GM10266 (cell line): ENCODE measurements at regions not wholly inside any gene's neighbourhood (a gene's known extent, or its start where the extent isn't known, plus 50 kb on each side); places are given as distances from the start of the nearest gene placed in this dataset.

Experiments
- DNase-seq: peaks from one replicate; pipeline ENCODE4 v3.0.0; 2012; ENCODE audit errors: extremely low spot score
- TF ChIP-seq, protein P1 (sequence below): IDR thresholded peaks from 2 replicates; pipeline ENCODE4 v1.5.1; 2012; ENCODE audit warnings: mild to moderate bottlenecking, low read depth; ENCODE audit not compliant: control insufficient read depth, insufficient read depth; ENCODE audit errors: missing control alignments

GRCh38 chr2:16323551-16324543 lies 341.8 kb downstream of the CYRIA start:
- no peak for DNase-seq
- TF ChIP-seq, protein P1, sequence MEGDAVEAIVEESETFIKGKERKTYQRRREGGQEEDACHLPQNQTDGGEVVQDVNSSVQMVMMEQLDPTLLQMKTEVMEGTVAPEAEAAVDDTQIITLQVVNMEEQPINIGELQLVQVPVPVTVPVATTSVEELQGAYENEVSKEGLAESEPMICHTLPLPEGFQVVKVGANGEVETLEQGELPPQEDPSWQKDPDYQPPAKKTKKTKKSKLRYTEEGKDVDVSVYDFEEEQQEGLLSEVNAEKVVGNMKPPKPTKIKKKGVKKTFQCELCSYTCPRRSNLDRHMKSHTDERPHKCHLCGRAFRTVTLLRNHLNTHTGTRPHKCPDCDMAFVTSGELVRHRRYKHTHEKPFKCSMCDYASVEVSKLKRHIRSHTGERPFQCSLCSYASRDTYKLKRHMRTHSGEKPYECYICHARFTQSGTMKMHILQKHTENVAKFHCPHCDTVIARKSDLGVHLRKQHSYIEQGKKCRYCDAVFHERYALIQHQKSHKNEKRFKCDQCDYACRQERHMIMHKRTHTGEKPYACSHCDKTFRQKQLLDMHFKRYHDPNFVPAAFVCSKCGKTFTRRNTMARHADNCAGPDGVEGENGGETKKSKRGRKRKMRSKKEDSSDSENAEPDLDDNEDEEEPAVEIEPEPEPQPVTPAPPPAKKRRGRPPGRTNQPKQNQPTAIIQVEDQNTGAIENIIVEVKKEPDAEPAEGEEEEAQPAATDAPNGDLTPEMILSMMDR, result no peak

DNA sequence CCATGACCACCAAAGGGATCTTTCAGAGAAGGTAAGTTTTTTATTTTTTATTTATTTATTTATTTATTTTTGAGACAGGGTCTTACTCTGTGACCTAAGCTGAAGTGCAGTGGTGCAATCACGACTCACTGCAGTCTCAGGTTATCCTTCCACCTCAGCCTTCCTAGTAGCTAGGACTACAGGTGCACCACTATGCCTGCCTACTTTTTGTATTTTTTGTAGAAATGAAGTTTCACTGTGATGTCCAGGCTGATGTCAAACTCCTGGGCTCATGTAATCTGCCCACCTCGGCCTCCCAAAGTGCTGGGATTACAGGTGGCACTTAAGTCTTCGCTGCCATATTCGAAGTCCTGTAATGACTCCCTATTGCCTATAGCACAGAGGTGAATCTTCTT lies 342.5 kb downstream of the CYRIA start:
- DNase-seq, result no peak
- TF ChIP-seq, protein P1, result no peak

DNA sequence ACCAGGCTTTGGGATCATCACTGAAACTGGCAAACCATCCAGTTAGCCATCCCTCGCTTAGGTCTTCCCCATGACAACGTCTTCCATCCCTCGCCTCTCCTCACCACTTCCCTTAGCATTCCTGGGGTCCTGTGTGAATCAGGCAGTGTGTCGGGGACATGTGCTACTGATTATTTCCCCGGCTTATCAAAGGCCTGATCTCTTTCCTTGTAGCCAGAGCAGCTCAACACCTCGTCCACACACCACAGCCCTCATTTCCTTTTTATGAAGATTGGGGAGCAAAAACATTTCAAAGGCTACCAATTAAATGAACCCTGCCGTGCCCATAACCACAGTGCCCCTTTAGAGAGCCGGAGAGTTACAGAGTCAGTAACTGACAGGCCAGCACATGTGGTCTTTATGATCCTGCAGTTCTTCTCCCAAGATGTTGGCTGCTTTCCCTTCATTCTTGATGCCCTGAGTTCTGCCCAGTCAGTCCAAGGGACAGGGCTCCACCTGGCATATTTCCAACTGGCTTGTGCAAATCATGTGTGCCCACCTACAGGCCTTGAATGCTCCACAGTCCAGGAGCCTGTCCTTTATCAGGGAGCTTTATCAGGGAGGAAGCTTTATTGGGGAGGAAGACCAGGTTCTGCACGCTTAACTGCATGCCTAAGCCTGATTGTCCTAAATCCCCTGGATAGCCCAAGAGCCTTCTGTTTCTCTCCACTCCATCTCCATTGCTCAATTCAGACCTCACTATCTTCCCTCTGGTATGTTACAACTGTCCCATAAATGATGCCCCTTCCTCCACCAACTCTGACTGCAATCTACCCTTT lies 343.1 kb downstream of the CYRIA start:
- DNase-seq, result peak; percentile 10
- TF ChIP-seq, protein P1, result no peak

DNA sequence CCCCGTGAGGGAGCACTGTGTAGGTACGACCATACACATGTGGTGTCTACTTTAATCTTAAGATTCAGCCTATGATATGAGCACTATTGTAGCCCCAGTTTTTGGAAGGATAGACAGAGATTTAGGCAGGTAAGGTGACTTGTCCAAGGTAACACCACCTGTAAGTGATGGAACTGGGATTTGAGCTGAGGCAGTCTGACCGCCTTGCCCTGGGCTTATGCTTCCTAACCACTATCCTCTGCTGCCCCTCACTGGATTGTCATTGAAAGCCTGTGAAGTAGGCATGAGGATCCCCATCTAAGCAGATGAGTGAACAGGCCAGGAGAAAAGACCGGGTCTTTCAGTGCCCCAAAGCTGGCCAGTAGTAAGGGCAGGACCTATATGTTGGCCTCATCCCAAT lies 343.8 kb downstream of the CYRIA start:
- DNase-seq, result peak; percentile 4
- TF ChIP-seq, protein P1, result no peak

DNA sequence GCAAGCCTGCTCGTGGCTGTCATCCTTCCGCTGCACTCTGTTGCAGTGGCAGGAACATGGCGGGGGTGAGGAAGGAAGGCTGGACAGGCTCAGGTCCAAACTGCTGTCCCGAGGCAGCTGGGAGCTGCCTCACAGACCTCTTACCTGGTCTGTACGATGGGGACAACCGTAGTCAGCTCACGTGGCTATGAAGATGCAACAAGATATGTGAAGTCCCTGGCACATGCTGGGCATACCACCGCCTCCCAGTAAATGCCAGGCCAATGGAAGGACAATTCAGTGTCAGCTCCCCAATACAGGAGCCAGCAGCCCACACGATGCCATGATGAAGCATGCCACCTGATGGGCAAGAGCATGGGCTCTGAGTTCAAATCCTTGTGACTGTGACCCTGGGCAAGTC lies 344.4 kb downstream of the CYRIA start:
- TF ChIP-seq, protein P1, result no peak

DNA sequence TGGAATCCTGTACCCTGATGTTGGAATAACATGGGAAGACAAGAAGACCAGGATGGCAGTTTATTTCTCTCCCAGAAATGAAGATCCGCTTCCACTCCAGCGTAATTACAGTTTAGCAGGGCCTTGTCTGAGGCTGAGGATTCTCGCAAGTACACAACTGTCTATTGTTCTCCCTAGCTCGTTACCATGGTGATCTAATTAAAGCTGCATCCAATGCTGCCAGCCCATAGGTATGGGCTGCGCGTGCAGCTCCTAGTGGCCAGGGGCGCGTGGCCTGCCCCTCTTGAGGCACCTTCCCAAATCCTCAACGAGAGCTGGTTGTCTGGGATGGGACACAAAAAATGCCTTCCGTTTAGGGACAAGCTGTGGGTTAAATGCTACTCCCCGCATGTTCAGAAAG lies 344.9 kb downstream of the CYRIA start:
- no peak for DNase-seq
- TF ChIP-seq, protein P1, result no peak

More for the DNA sequence above, 344.4 kb downstream of the CYRIA start:
- peak; percentile 2 for DNase-seq

DNA sequence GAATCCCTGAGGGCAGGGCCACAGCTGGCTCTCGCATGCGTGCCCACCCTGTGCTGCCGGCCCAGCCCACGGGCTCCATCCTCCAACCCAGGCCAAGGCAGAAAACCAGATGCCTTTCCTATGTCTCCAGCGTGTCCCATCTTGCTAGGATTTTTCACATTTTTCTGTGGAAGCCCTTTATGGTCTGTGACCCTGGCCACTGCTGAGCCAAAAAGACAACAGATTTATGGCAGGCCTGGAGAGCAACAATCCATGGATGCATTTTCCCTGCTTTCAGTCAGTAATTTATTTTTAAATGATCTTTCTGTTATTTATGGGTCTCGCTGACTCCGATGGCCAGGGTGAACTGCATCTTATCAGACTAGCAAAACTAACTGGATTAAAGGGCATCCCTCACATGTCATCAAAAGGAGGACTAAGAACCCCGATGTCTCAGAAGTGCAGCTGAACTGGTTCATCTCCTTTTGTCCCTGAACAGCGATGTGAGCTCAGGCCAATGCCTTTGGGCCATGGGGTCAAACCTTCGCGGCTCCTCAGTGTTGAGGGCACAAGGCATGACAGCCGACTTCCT lies 346.0 kb downstream of the CYRIA start:
- no peak for DNase-seq
- TF ChIP-seq, protein P1, result no peak
